Activated CD4-positive, alpha-beta memory T cell treated with anti-CD3 and anti-CD28 coated beads, Interleukin-2, amount 10 ng/mL, durations not matched to agents 7 days and 5 days (primary cell): ENCODE measurements at regions not wholly inside any gene's neighbourhood (a gene's known extent, or its start where the extent isn't known, plus 50 kb on each side); places are given as distances from the start of the nearest gene placed in this dataset.

Experiments used
- CTCF ChIA-PET: fragments of 350-600 bp; sonication (Branson Sonifier 250); formaldehyde crosslinking; loops from one replicate; lab custom pipeline; 2021; ENCODE audit warnings: antibody characterized with exemption, inconsistent platforms; lab: Charles Lee
- POLR2A ChIA-PET: fragments of 350-600 bp; sonication (Branson Sonifier 250); formaldehyde crosslinking; loops from one replicate; lab custom pipeline; 2021; ENCODE audit warnings: antibody characterized with exemption; lab: Charles Lee
- DNase-seq: peaks from one replicate; pipeline ENCODE4 v3.0.0-alpha.2; 2020
- H3K27ac Mint-ChIP-seq: one replicate; pipeline ENCODE4 v1.8.0; 2021; ENCODE audit warnings: mild to moderate bottlenecking, mixed read lengths
- H3K27me3 Mint-ChIP-seq: one replicate; pipeline ENCODE4 v1.8.0; 2021; ENCODE audit warnings: mixed read lengths
- H3K36me3 Mint-ChIP-seq: one replicate; pipeline ENCODE4 v1.8.0; 2021; ENCODE audit warnings: low read depth, mixed read lengths
- H3K4me1 Mint-ChIP-seq: one replicate; pipeline ENCODE4 v1.8.0; 2021; ENCODE audit warnings: mixed read lengths
- H3K4me3 Mint-ChIP-seq: one replicate; pipeline ENCODE4 v1.8.0; 2021; ENCODE audit warnings: mild to moderate bottlenecking, mixed read lengths
- H3K9me3 Mint-ChIP-seq: one replicate; pipeline ENCODE4 v1.8.0; 2021; ENCODE audit warnings: mixed read lengths

DNA sequence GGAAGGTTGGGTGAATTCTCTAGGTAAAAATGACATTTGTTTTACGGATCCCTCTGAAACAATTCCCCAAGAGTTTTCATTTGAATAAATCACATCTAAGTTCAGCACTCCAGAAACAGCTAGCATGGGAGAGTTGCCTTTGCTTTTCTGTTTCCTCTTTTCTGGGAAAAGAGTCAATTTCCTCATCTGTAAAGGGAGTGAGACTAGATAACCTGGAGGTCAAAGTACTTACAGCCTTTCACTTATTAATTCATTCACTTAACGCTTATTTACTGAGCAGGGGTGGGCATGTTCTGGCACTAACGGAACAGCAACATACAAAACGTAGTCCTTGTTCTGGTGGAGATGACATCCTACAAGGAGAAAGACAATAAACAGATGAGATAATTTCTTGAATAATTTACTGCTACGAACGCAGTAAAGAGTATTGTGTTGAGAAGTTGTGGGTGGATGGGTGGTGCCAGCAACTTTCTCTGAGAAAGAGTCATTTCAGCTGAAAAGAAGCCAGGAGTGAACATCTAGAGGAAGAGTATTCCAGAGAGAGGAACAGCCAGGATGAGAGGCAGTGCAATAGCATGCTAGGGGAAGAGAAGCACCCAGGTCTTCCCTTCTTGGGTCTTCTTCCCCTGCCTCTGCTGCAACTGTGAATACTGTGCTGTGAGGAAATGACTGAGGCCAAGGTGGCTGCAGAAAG is 335.6 kb downstream of the ZSWIM6 start:
- H3K27me3 Mint-ChIP-seq: peaks cover 15% of the 10 kb centered on the region
- ChIA-PET CTCF (interaction anchor here (0.9 kb wide), 1 partner anchor 10 kb away, joined by 4 read pairs; no protein-coding TSS in a partner anchor), POLR2A (no interaction called here)
- H3K4me3 Mint-ChIP-seq: no peak overlapping the region
- no peak overlapping the region for H3K27ac Mint-ChIP-seq
- DNase-seq: no peak
- no peaks in the 10 kb centered on the region for H3K36me3 Mint-ChIP-seq
- no peaks in the 10 kb centered on the region for H3K4me1 Mint-ChIP-seq
- H3K9me3 Mint-ChIP-seq: no peaks in the 10 kb centered on the region

DNA sequence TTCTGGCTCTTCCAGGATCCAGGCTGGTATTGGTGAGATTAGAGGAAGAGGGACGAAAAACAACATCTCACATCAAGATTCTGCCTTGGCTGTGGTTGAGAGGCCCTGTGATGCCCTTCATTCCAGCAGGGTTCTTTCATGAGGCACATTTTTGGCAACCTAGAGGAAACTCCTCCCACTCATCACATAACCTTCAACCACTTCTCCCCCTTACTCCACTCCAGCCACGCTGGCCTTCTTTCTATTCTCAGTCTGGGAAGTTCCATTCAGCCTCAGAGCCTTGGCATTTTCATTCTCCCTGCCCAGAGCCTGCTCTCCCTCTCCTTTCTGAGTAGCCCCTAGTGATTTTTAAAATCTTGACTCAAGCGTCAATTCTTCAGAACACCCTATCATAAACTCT is 337.5 kb downstream of the ZSWIM6 start:
- no peaks in the 10 kb centered on the region for H3K36me3 Mint-ChIP-seq
- H3K27ac Mint-ChIP-seq: no peak overlapping the region
- H3K4me1 Mint-ChIP-seq: no peaks in the 10 kb centered on the region
- CTCF ChIA-PET: no interaction called here
- no peak overlapping the region for H3K4me3 Mint-ChIP-seq
- DNase-seq: no peak
- POLR2A ChIA-PET: no interaction called here
- no peaks in the 10 kb centered on the region for H3K9me3 Mint-ChIP-seq
- H3K27me3 Mint-ChIP-seq: peaks cover 15% of the 10 kb centered on the region

DNA sequence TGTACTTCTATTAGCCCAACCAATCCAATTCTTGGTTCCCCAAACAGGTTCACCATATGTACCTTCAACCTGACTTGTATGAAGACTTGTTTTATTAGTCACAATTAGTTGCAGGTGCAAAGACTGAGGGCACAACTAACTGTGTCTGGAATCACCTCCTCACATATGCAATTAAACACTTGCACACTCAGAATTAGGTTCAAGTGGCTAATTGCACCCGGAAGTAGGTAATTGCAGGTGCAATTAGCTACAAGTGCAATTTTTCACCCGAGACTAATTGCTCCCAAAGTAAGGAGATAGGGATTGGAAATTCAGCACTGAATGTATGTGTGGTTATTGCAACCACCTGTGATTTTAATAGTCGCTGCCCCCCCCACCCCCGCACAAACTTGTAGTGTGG is 338.9 kb downstream of the ZSWIM6 start:
- H3K27me3 Mint-ChIP-seq: peaks cover 15% of the 10 kb centered on the region
- ChIA-PET POLR2A (no interaction called here), CTCF (no interaction called here)
- no peaks in the 10 kb centered on the region for H3K9me3 Mint-ChIP-seq
- no peaks in the 10 kb centered on the region for H3K36me3 Mint-ChIP-seq
- H3K4me1 Mint-ChIP-seq: no peaks in the 10 kb centered on the region
- no peak overlapping the region for H3K27ac Mint-ChIP-seq
- DNase-seq: no peak
- no peak overlapping the region for H3K4me3 Mint-ChIP-seq

DNA sequence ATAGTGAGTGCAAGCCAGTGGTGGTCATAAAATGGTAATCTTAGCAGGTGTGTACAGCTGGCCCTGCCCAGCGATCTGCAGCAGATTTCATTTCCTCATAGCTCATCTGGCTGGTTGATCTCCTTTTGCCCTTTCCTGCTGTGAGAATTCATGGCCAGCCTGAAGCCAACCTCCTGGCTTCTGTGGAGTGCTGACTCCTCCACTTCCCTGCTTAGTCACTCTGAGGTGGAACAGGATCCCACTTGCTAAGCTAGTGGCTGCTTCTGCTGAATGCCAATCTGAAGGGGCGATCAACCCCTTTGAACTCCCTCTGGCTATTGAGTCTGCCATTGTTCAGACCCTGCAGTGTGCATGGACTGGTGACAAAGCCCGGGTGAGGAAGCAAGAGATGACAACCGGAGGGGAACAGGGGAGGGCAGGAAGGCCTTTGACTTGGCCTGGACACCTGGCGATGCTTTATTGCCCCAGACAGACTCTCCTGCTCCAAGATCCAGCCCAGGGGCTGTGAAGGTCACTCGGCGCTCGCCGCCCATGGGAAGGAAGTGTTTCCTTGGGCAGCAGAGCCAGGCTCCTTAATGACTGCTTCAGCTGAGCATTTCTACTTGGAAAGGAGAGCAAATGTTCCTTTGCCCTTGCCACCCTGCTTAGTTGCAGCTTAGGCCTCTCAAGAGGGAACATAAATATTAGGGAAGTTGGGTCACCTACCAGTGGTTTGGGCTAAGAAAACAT is 341.1 kb downstream of the ZSWIM6 start:
- no peak for DNase-seq
- H3K36me3 Mint-ChIP-seq: no peaks in the 10 kb centered on the region
- no peak overlapping the region for H3K27ac Mint-ChIP-seq
- ChIA-PET POLR2A (no interaction called here), CTCF (no interaction called here)
- H3K4me3 Mint-ChIP-seq: no peak overlapping the region
- peaks cover 10% of the 10 kb centered on the region for H3K27me3 Mint-ChIP-seq
- H3K4me1 Mint-ChIP-seq: no peaks in the 10 kb centered on the region
- H3K9me3 Mint-ChIP-seq: no peaks in the 10 kb centered on the region

DNA sequence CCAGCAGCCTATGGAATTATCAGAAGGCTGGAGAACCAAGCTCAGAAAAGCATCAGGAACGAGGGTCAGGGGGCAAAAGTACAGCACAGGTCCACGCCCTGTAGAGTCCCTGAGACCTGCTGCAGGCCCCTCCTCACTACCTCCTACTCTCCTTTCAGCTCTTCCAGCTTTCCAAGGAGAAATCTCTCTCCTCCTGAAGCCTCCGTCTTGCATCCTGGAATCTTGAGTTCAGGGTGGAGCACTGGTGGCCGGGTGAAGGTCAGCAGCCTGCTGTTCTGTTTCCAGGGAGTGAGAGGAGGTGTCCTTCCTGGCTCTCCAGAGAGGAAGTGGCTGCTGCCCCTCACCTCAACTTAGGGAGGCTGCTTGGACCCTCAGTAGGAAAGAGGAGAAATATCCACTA is 342.3 kb downstream of the ZSWIM6 start:
- DNase-seq: no peak
- H3K4me1 Mint-ChIP-seq: no peaks in the 10 kb centered on the region
- H3K4me3 Mint-ChIP-seq: no peak overlapping the region
- POLR2A ChIA-PET: no interaction called here
- H3K9me3 Mint-ChIP-seq: no peaks in the 10 kb centered on the region
- no peak overlapping the region for H3K27ac Mint-ChIP-seq
- peaks cover 10% of the 10 kb centered on the region for H3K27me3 Mint-ChIP-seq
- CTCF ChIA-PET: no interaction called here
- H3K36me3 Mint-ChIP-seq: no peaks in the 10 kb centered on the region

DNA sequence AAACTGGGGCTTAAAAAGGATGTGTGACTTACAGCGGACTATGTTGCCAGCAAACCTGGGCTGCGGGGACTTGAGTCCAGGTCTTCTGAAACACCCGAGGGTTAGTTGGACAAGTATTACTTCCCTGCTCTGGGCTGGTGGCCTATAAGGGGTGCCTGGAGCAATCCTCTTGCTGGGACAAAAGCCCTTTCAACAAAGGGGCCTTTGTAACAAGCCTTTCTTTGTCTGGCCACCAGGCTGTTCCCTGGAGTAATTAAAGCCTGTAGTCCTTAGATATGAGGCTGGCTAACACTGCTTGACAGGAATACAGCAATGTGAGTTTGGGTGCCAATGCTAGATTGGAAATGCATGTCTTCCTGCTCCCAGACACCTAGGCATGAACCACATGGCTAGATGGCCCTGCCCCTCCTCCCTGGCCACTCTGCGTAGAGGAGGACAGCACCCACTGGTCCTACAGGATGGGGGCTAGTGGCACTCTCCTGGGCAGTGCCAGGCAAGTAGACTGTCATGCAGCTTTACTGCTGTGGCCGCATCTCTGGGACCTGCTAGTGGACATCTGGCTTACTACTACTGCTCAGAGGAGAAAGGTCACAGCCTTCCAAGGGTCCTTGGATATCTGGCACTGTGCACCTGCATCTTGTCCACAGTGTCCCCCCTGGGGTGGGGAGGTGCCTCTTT is 343.1 kb downstream of the ZSWIM6 start:
- H3K27ac Mint-ChIP-seq: no peak overlapping the region
- H3K27me3 Mint-ChIP-seq: peaks cover 7% of the 10 kb centered on the region
- DNase-seq: no peak
- no peaks in the 10 kb centered on the region for H3K4me1 Mint-ChIP-seq
- POLR2A ChIA-PET: no interaction called here
- CTCF ChIA-PET: no interaction called here
- no peaks in the 10 kb centered on the region for H3K9me3 Mint-ChIP-seq
- no peak overlapping the region for H3K4me3 Mint-ChIP-seq
- no peaks in the 10 kb centered on the region for H3K36me3 Mint-ChIP-seq

DNA sequence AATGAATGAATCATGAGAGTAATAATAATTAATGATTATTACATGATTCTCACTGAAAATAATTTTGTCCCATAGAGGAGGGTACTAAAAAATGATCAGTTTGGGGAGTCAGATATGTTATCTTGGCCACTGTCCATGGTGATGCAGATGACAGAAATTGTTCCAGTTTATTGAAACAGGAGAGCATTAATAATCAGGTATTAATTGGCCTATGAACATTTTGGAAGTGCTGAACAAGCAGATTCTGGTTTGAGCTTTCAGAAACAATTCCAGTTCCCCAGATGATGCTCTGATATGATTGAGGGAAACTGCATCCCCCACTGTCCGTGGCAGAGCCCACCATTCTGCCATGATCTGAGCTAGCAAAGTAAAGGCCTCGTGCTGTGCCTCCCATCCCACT is 345.2 kb downstream of the ZSWIM6 start:
- peaks cover 5% of the 10 kb centered on the region for H3K27me3 Mint-ChIP-seq
- no peak overlapping the region for H3K4me3 Mint-ChIP-seq
- DNase-seq: no peak
- H3K36me3 Mint-ChIP-seq: no peaks in the 10 kb centered on the region
- ChIA-PET CTCF (no interaction called here), POLR2A (no interaction called here)
- no peak overlapping the region for H3K27ac Mint-ChIP-seq
- no peaks in the 10 kb centered on the region for H3K4me1 Mint-ChIP-seq
- H3K9me3 Mint-ChIP-seq: no peaks in the 10 kb centered on the region

DNA sequence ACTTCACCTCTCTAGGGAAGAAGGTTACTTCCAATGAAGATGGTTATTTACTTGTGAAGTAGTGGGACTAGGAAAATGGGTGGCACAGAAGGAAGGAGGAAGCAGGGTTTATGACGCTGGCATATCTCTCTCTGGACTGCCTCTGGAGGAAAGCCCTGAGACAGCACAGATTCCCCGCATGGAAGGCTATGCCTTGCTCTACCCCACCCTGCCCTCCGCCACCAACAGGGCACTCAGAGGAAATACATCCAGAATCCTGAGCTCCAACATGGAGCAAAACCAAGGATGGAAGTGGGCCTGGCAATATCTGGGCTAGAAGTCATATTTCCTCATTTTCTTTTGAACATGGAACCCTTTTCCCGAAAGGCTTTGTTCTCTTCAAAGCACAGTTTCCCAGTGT is 346.9 kb downstream of the ZSWIM6 start:
- POLR2A ChIA-PET: no interaction called here
- peaks cover 7% of the 10 kb centered on the region for H3K27me3 Mint-ChIP-seq
- H3K9me3 Mint-ChIP-seq: no peaks in the 10 kb centered on the region
- H3K4me3 Mint-ChIP-seq: no peak overlapping the region
- H3K27ac Mint-ChIP-seq: no peak overlapping the region
- CTCF ChIA-PET: no interaction called here
- H3K4me1 Mint-ChIP-seq: no peaks in the 10 kb centered on the region
- DNase-seq: no peak
- no peaks in the 10 kb centered on the region for H3K36me3 Mint-ChIP-seq

DNA sequence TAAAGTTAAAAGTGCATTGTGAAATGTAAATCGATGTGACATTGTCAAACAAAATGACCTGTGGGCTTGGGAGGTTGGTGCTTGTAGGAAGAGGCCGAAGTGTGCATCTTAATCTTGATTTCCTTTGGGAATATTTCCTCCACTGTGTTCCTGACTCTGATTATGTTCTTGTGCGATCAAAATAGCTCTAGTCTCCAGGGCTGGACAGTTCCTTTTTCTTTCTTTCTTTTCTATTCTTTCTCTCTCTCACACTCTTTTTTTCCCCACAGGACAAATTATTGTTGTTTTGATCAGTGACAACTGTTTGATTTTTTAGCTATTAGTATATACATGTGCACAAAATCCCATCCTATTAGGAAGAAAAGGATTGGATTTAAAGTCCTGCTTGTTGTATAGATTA is 347.5 kb downstream of the ZSWIM6 start:
- no peak for DNase-seq
- POLR2A ChIA-PET: no interaction called here
- H3K4me3 Mint-ChIP-seq: no peak overlapping the region
- CTCF ChIA-PET: no interaction called here
- no peaks in the 10 kb centered on the region for H3K9me3 Mint-ChIP-seq
- H3K36me3 Mint-ChIP-seq: no peaks in the 10 kb centered on the region
- H3K27me3 Mint-ChIP-seq: peaks cover 7% of the 10 kb centered on the region
- H3K4me1 Mint-ChIP-seq: no peaks in the 10 kb centered on the region
- no peak overlapping the region for H3K27ac Mint-ChIP-seq

DNA sequence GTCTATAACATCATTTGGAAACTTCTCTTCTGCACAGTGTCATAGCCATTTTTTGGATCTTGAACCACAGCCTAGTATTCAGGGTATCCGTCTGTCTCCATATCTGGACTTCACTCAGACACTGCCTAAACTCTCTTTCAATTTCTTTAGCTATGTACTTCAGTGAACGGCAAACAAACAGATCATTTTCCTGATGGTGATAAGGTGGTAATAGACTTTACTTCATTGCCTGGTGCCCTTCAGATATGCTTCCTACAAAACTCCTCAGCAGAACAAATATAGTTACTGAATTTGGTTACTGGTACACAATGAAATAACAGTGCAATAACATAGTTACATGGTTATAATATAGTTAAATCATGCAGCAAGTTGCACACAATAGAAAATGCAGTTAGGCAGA is 348.2 kb downstream of the ZSWIM6 start:
- POLR2A ChIA-PET: no interaction called here
- H3K27me3 Mint-ChIP-seq: peaks cover 7% of the 10 kb centered on the region

DNA sequence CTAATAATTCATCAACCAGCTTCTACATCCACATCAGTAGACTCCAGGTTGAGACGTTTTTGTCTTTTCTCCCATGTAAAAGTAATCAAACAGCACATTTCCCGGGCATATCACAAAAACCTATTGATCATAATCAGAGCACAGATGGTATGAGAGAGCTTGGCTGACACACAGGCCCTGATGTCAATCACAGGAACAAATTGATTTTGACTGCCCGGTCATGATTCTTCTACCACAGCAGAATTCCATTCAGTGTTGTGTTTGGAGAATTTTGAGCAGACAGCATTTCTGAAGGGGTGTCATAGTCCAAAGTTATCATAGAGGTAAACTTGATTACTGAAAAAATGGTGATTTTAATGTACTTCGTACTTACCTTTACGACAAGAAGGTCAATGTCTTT is 351.1 kb downstream of the ZSWIM6 start:
- CTCF ChIA-PET: no interaction called here
- POLR2A ChIA-PET: no interaction called here
- no peaks in the 10 kb centered on the region for H3K9me3 Mint-ChIP-seq

More for the DNA sequence above, 348.2 kb downstream of the ZSWIM6 start:
- H3K4me3 Mint-ChIP-seq: no peak overlapping the region
- H3K4me1 Mint-ChIP-seq: no peaks in the 10 kb centered on the region
- H3K27ac Mint-ChIP-seq: no peak overlapping the region
- no peak for DNase-seq
- H3K36me3 Mint-ChIP-seq: no peaks in the 10 kb centered on the region
- H3K9me3 Mint-ChIP-seq: no peaks in the 10 kb centered on the region
- CTCF ChIA-PET: interaction anchor here (0.9 kb wide), 1 partner anchor 22 kb away, joined by 3 read pairs; no protein-coding TSS in a partner anchor

DNA sequence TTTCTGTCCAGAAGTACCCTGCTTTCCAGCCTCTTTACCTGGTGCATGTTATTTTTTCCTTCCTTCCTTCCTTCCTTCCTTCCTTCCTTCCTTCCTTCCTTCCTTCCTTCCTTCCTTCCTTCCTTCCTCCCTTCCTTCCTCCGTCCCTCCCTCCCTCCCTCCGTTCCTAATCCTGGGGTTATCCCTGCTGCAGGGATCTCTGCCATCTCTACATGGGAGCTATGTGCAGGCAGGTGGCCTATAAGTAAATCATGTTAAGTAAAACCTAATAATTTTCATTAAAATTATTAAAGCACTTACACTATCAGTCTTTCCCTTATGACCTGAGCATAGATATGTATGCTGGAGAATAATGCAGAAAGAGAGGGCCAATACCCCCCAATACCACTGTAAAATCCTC is 351.9 kb downstream of the ZSWIM6 start:
- Mint-ChIP-seq H3K27me3 (peaks cover 14% of the 10 kb centered on the region), H3K36me3 (no peaks in the 10 kb centered on the region), H3K9me3 (no peaks in the 10 kb centered on the region), H3K27ac (no peak overlapping the region), H3K4me3 (no peak overlapping the region), H3K4me1 (no peaks in the 10 kb centered on the region)
- POLR2A ChIA-PET: no interaction called here
- no peak for DNase-seq
- CTCF ChIA-PET: interaction anchor here (0.6 kb wide), 1 partner anchor 785 kb away, joined by 3 read pairs; no protein-coding TSS in a partner anchor

More for the DNA sequence above, 351.1 kb downstream of the ZSWIM6 start:
- Mint-ChIP-seq H3K27me3 (peaks cover 14% of the 10 kb centered on the region), H3K27ac (no peak overlapping the region), H3K4me3 (no peak overlapping the region), H3K36me3 (no peaks in the 10 kb centered on the region), H3K4me1 (no peaks in the 10 kb centered on the region)
- no peak for DNase-seq

DNA sequence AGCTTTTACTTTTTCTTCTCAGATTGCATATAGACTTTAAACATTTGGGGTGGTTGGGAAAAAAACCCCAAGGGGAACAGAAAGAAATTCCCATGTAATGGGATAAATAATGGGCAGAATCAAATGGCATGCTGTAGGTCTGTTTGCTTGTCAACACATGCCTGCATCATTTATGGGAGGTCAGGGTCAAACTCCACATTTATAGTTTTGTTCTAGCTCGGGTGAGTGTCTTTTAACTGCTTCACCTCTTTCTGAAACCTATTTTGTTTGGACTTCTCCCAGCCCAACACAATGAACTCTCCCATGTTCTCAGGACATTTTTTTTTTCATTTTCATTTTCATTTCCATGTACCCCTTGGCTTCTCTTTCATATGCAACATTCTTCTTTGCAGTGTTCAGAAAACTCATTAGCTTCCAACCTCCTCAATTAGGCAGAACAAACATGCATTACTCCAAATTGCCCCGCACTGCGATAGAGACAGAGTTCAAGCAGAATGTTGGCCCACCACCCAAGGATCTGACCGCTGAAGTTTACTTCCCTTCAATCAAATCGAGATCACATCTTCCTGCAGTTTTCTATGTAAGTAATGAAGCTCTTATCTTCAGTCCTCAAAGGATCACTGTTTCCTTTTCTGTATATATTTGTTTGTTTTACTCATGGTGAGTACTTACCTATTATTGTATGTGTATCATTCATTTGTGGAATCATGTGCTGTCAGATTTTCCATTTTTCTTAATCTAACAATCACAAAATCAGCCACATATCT is 354.6 kb downstream of the ZSWIM6 start:
- no peak for DNase-seq
- Mint-ChIP-seq H3K27me3 (peaks cover 10% of the 10 kb centered on the region), H3K36me3 (no peaks in the 10 kb centered on the region), H3K27ac (no peak overlapping the region), H3K9me3 (no peaks in the 10 kb centered on the region), H3K4me1 (no peaks in the 10 kb centered on the region), H3K4me3 (no peak overlapping the region)
- CTCF ChIA-PET: no interaction called here
- POLR2A ChIA-PET: no interaction called here
